ENCODE measurements at regions not wholly inside any gene's neighbourhood (a gene's known extent, or its start where the extent isn't known, plus 50 kb on each side); places are given as distances from the start of the nearest gene placed in this dataset. TPM values are rescaled to one million over a fixed set of nuclear protein-coding genes. Genes with fewer than 3 reads are reported as not detected.

Small RNAs in the stretch of these regions (small RNA-seq; reads per million reads assigned to genes)
- gene RNA5SP330 = not detected
